ENCODE measurements at regions not wholly inside any gene's neighbourhood (a gene's known extent, or its start where the extent isn't known, plus 50 kb on each side); places are given as distances from the start of the nearest gene placed in this dataset.

GRCh38 chr2:241924069-241924908 is 54.8 kb downstream of the RTP5 start:
- peak in 1 of 2 donors; percentile 7 for DNase-seq (ENCODE audit: low read depth in 2 of 2)

GRCh38 chr2:241924909-241925250 is 55.4 kb downstream of the RTP5 start:
- no peak for DNase-seq (ENCODE audit: low read depth in 2 of 2)

GRCh38 chr2:241925277-241925676 is 55.7 kb downstream of the RTP5 start:
- DNase-seq (ENCODE audit: low read depth in 2 of 2) = no peak

- no peak for DNase-seq (ENCODE audit: low read depth in 2 of 2)
Measured at GRCh38 chr2:241925821-241926441, 56.4 kb downstream of the RTP5 start.

- DNase-seq (ENCODE audit: low read depth in 2 of 2) = no peak
Measured at GRCh38 chr2:241926541-241927311, 57.2 kb downstream of the RTP5 start.

- DNase-seq (ENCODE audit: low read depth in 2 of 2) = no peak
Measured at GRCh38 chr2:241929551-241930490, 60.3 kb downstream of the RTP5 start.

- DNase-seq (ENCODE audit: low read depth in 2 of 2) = no peak
Measured at GRCh38 chr2:241931084-241931975, 61.8 kb downstream of the RTP5 start.

GRCh38 chr2:241931976-241932898 is 62.7 kb downstream of the RTP5 start:
- no peak for DNase-seq (ENCODE audit: low read depth in 2 of 2)

GRCh38 chr2:241932899-241933178 is 63.3 kb downstream of the RTP5 start:
- DNase-seq (ENCODE audit: low read depth in 2 of 2) = no peak

GRCh38 chr2:241933179-241933911 is 63.8 kb downstream of the RTP5 start:
- no peak for DNase-seq (ENCODE audit: low read depth in 2 of 2)

- DNase-seq (ENCODE audit: low read depth in 2 of 2) = no peak
Measured at GRCh38 chr2:241935314-241935713, 65.8 kb downstream of the RTP5 start.

GRCh38 chr2:241935774-241936173 is 66.2 kb downstream of the RTP5 start:
- DNase-seq (ENCODE audit: low read depth in 2 of 2) = no peak

- no peak for DNase-seq (ENCODE audit: low read depth in 2 of 2)
Measured at GRCh38 chr2:241936457-241937133, 67.1 kb downstream of the RTP5 start.

GRCh38 chr2:241937297-241937696 is 67.8 kb downstream of the RTP5 start:
- no peak for DNase-seq (ENCODE audit: low read depth in 2 of 2)

- DNase-seq (ENCODE audit: low read depth in 2 of 2) = no peak
Measured at GRCh38 chr2:241939541-241939940, 70.0 kb downstream of the RTP5 start.

GRCh38 chr2:241940329-241940728 is 70.8 kb downstream of the RTP5 start:
- DNase-seq (ENCODE audit: low read depth in 2 of 2) = no peak

GRCh38 chr2:241941691-241942301 is 72.3 kb downstream of the RTP5 start:
- no peak for DNase-seq (ENCODE audit: low read depth in 2 of 2)
